Stimulated activated CD8-positive, alpha-beta memory T cell treated with anti-CD3 and anti-CD28 coated beads, Interleukin-7, amount 100 ng/mL, for 48 hours (primary cell): ENCODE measurements at regions not wholly inside any gene's neighbourhood (a gene's known extent, or its start where the extent isn't known, plus 50 kb on each side); places are given as distances from the start of the nearest gene placed in this dataset.
"Not testable (repeated sequence)": the region's sequence is repeated elsewhere in the genome, so short reads cannot be mapped to it uniquely, and the experiment has no call there.

ENCODE experiments used
- DNase-seq, 2 donors: peaks; one replicate each; pipeline ENCODE4 v3.0.0-alpha.2; 2020; ENCODE audit warnings: low read depth in 1 of 2; ENCODE audit errors: extremely low read depth in 1 of 2

DNA sequence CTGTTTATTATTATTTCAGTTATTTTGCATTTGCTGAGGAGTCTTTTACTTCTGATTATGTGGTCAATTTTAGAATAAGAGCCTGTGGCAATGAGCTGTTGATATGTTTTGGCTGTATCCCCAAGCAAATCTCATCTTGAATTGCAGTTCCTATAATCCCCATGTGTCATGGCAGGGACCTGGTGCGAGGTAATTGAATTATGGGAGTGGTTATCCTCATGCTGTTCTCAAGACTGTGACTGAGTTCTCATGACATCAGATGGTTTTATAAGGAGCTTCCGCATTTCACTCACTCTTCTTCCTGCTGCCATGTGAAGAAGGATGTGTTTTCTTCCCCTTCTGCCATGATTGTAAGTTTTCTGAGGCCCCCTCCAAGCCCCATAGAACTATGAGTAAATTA lies 114.9 kb upstream of the SLCO6A1 start:
- DNase-seq, result no peak

DNA sequence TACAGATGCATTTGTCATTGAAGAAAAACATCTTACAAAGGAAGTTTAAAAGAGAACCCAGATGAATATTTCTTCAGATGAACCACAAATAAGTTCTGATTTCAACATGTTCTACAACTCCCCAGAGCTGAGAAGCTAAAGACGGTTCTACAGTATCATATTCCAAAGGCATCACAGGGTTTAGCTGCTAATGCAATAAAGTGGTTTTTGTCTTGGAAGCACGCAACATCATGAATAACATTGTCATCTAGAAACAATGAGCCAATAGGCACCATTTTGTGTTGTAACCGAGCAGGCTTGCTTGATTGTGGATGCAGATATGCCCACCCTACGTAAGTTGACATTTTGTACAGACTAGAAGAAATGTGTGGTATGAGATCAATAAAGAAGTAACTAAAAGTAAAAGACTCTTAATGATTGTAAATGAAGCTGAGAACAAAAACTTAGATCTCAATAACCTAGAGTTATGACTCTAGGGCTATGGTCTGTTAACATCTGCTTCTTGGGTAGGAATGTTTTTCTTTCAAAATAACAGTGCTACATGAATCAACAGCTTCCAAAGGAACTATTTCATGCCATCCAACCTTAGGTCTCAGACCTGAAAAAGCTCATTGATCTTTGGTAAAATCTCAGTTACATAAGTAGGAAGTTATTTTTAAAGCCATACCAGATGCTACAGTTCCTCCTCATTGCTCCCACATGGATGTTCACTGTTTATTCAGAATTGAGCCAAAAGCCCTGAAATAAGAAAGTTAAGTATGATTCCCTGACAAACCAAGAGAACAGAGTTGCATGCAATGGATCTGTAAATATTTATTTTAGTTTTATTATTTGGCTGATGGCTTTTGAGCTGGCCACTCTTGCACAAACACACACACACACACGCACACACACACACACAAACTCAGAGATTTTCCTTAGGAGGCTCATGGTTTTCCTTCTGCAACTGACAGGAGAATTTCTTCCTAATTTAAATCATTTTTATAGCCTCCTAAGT lies 118.7 kb upstream of the SLCO6A1 start:
- DNase-seq, result no peak

DNA sequence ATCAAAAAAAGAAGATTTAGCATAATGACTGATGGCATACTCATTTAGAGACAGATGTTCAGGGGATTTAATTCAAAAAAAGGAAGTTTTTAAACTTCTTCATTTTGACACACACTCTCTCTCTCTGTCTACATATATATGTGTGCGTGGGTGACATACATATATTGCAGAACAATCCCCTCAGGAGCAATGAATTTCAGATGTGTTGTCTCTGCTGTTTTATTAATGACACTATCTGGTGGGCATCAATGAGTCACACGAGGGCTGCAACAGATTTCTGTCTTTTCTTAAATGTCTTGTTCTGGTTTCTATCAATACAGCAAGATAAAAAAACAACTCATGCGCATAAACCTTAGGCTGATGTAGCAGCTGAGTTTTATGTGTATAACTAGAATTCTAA lies 123.5 kb upstream of the SLCO6A1 start:
- DNase-seq, result no peak

DNA sequence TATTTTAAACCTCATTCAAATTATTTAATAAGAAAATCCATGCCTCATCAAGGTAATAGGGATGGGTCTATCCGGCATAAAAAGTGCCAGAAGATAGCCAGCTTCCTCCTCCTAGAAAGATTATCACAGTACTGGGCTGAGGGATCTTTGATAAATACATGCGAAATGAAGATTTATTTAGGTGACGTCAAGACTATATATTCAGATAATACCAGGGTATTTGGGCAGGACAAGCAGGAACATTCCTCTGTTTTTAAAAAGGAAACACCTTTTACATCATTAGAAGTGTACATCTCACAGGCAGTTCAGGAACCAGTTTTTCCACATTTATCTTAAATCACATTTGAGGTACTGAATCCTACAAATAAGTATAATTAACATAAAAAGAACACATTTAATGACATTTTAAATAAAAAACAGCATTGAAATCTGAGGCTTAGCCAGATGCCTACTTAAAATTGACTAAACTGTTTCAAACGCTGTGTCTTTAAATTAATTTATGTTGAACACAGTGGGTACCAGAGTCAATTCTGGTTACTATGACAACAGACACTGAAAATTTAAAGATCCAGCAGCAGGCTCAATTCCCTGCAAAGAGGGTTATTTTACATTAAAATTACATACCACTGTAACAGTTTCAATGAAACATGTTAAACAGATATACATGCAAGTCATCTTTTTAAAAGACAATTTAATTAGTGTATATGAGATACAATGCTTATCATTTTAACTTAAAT lies 124.7 kb upstream of the SLCO6A1 start:
- DNase-seq, result no peak

DNA sequence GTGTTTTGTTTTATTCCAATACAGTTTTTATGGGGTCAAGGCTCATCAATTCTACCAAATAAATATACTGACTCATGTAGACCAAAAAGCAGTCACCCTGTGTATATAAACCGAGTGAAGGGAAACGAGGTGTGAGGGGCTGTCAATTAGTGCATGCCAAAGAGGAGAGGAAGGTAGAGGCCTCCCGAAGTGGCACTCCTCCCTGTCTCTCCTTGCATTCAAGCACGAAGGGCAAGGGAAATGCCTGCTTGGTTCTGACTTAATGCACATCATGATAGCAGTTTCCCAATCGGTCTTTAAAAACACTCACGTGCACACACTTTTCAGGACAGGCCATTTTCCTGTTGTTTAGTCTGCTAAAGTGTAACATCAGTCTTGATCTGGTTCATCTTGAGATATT lies 125.6 kb upstream of the SLCO6A1 start:
- DNase-seq, result no peak

DNA sequence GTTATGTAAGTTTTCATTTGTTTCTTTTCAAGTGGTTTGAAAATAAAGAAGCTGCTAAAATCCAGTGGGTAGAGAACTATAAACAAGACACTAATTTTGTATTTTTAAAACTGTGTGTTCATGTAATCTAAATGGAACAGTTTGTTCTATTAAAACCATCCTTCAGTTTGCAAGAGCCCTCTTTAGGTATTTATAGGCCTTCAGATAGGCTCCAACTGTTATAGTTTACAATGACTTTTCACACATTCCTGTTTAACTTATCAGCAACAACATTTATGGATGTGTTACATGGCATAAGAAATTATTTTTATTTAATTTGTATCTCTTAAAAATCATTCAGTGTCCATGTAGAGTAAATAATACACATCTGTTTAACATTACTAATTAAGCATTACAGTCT lies 126.7 kb upstream of the SLCO6A1 start:
- no peak for DNase-seq

DNA sequence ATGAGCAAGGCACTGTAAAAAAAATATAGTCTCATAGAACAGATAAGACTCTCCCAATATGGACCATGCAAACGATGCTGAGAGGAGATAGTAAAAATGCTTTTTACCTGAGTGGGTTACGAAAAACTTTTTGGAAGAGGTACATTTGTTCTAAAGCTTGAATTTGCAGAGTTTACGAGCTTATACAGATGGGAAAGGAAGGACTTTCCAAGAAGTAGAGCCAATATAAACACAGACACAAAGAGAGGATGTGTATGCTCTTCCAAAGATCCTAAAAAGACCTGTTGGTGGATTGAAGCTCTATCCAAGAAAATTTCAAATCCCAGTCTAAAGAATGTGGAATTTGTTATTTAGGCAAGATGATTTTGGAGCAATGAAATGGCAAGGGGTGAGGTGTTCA lies 127.1 kb upstream of the SLCO6A1 start:
- no peak for DNase-seq

DNA sequence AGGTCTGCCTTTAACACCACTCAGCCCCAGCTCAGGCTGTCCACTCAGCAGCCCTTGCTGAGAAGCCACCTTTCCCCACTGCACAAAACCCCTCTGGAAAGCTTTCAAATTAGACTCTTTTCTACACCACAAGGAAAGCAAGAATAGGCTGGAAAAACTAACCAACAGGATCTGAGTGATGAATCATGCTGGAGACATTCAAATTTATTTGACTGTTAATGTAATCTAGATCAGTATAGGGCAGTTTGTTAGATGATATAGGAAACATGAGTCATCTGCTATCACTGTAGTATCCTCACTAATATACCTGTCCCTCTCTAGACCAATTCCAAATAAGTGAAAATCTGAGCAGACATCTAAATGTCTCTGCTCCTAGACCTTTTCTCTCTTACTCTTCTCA lies 127.8 kb upstream of the PAM start:
- DNase-seq, result no peak

DNA sequence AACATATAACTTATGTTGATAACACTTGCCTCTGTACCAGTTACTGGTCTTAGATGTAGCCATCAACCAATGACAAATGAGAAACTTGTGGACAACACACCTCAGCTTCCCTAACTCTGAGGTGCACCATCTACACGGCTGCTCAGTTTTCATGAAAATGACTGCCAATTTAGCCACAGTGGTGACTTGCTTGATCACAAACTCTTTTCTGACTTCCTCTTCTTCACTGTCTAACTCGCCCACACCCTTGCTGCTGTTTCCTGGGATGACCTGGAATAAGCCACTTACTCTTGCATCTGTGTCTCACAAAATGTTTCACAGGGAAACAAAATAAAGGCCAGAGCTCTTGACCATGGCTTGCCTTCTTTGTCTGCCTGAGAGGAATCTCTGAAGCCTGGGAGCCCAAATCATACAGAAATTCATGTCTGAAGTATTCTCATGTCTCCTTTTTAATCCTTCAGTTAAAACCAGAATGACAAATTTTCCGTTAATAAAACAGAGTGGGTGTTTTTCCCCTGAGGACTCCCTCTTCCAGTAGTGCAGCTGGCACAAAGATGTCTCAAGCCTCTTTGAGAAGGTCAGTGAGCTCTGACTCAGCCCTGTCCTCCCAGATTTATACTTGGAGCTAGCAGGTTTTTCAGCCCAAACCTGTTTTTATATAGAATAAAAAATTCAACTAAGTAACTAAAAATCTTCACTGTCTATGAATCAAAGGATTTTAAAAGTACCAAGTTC lies 126.5 kb upstream of the PAM start:
- no peak for DNase-seq

DNA sequence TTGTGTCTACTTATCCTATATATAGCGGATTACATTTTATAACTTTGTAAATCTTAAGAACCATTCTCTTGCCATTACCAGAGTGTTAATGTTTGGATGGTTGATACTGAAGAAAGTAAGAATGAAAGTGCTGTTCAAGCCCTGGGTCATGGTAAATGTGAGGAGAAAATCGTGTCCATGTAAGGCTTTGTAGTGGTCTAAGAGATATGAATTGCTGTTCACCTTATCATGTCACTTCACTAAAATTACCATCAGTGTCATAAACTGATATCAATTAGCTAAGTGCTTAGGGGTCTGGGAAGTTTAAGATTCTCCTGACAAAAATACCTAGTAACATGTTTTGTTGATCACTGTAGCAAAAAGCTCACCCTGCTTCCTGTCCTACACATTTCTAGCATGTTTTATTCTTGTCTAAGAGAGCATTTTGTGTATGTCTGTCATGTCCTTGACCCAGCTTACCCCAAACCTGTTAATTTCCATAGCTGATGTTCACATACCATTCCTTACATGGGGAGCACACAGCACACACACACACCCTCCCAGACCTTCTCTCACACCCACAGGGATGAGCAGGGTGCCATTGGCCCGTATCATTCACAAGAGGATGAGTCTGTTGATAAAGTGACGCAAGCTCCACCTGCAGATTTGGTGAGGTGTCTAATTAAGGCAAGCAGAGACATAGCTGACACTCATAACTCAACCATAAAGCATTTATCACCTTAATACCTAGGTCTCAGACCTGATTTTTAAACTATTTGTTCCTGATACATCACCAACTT lies 125.1 kb upstream of the PAM start:
- no peak for DNase-seq

DNA sequence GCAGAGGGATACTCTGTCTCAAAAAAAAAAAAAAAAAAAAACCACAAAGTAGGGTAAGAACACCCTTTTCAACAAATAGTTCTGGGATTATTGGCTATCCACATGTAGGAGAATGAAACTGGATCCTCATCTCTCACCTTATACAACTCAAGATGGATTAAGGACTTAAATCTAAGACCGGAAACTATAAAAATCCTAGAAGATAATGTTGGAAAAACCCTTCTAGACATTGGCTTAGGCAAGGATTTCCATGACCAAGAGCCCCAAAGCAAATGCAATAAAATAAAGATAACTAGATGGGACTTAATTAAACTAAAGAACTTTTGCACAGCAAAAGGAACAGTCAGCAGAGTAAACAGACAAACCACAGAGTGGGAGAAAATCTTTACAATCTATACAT lies 119.7 kb upstream of the PAM start:
- not testable (repeated sequence) for DNase-seq

DNA sequence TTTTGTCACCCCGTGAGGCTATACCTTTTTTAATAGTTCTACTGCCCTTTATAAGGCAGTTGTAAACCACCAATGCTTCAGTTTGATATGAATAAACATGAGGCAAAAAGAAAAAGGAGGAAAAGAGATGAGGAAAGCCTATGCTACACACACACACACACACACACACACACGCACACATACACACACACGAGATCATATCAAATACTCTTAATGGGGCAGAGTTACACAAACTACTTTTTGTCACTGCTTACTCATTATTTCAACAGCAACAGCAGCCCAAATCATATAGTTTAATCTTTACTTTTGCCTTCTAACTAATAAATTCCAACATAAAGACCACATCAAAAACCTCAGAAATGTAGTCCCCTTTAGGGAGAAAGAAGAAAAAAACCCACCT lies 116.8 kb upstream of the PAM start:
- no peak for DNase-seq

DNA sequence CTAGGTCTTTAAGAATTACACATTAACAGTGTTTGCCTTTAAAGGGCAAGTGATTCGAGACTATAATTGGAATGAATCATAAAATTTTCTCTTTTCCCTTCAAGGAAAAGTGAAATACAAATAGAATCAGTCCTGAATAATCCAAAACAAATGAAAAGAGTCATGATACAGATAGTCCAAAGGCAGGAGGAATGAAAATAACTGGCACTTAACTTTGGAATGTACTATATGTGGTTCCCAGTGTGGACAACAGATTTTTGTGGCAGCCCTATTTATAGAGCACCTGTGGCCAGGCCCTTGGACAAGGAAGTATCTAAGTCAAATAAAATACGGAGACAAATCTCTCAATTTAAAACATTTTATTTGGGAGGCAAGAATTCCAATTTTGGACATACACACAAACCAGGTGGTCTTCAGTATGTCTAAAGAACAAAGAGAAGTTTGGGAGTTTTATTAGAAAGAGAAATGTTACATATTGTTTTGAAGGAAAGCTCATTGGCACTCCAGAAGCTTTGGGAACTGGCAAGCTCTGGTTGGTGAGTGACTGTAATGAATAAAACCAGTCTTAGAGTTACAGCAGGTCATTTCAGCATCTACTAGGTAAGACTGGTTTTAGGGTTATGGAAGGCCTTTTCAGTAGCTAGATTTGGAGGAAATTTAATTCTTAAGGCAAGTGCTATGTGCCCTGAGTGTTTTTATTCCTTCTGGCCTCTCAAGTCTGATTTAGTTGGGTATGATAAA lies 116.0 kb upstream of the PAM start:
- no peak for DNase-seq

DNA sequence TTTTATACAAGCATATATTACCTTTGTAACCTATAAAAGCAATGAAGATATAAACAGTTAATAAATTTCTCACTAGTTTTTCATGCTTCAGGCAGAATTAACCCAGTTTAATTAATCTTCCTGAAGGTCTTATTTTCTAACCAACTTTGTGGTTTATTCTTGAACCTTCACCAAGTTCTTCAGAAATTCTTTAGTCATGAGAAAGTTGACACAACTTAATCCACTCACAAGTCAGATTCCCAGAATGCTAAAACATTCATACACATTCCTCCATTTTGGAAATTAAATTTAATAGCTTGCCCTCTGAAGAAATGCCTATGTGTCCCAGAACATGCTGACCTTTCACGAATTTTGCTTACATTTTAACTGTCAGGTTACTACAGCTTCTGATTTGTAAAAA lies 105.4 kb upstream of the PAM start:
- no peak for DNase-seq

DNA sequence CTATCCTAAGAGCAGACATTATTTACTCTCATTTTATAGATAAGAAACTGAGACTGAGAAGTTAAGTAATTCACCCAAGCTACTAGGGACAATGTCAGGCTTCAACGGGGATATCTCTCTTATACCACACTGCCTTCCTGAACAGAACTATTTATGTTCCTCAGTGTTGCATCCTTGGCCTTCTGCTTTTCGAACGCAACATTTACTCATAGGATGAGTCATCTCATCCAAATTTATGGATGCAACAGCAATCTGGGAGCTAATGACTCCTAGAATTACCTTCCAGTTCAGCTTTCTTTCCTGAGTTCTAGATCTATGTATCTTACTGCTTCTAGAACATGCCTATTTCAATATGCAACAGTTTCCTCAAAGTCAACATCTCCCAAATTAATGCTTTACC lies 103.6 kb upstream of the PAM start:
- DNase-seq, result no peak

DNA sequence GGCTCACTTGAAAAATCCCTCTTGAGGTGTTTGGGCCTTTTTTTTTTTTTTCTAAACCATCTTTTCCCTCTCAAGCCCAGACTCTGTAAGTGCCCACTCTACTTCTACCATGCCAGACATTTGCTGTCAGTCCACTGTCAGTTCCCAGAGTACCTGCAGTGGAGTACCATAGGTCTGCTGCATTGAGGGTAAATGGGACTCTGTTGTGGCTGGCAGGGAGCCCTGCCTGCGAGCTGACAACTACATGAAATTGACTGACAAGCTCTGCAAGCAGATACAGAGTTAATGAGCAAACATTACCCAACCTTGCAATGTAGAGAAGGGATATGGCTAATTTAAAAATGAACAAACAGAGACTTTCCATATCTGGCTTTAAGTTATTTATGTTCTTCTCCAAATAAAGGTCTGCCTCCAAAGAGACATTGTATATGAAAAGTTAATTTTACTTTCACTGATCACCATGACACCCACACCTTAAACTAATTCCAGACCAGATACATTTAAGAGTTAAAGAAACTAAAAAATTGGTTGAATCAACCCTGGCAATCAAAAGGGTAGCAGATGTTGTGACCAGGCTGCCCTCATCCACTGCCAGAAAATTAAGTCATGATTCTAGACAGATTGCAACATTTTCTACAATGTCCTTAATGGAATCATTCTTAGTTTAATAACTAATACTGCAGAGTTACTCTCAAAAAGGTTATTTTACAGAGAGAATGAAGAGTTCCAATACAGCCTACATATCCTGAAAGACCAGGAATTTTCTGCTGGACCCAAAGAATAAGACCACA lies 100.4 kb upstream of the PAM start:
- no peak for DNase-seq

DNA sequence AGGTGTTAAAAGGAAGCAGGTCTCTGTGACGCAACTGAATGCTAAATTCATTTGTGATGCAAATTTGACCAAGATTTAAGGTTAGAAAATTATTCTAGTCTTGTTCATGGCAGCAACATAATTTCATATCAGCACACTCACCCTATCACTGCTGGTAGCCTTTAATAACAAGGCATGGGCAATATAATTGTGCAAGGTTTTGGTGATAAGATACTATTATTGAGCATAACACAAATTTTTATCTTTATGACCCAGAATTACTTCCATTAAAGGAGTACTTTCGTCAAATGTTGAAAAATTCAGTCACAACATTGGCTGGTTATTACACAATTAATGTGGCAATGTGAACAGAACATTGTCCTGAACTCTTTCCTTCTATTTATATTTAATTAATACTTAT lies 96.0 kb upstream of the PAM start:
- DNase-seq, result no peak

DNA sequence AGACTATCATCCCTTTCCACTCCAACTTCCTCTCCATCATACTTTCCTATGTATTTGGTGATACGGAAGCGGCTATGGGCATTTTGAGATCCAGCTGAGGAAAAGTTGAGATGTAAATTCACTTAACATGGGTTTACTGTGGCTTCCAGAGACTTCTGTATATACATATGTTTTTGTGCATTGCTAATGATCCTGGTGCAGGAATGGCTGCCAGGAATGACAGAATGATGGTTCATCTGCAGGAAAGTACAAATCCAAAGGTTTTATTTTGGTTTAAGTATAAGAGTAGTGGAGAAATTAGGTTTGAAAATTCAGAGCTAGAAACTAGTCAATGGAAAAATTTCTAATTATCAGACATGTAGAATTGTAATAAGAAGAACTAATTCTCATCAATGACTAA lies 95.0 kb upstream of the PAM start:
- DNase-seq, result no peak
